ENCODE measurements at regions not wholly inside any gene's neighbourhood (a gene's known extent, or its start where the extent isn't known, plus 50 kb on each side); places are given as distances from the start of the nearest gene placed in this dataset.

GRCh38 chr1:224859651-224860050 is 69.8 kb upstream of the DNAH14 start:
- no peaks in the 10 kb centered on the region for H3K36me3 ChIP-seq (ENCODE audit: control insufficient read depth, insufficient read depth, low read length)
- BruUV-seq (replicated peaks): no TSS peak
- no peak overlapping the region for H2BK20ac ChIP-seq (ENCODE audit: low read depth, low read length)
- no peak overlapping the region for H3K18ac ChIP-seq (ENCODE audit: low read depth, low read length)
- ATAC-seq (ENCODE audit: low read depth): no peak
- H2AK9ac ChIP-seq (replicated peaks; ENCODE audit: low read depth, low read length, poor library complexity): no peak overlapping the region
- H3K9me3 ChIP-seq (ENCODE audit: control insufficient read depth, insufficient read depth, low read length): no peaks in the 10 kb centered on the region
- H3K9ac ChIP-seq (ENCODE audit: low read depth, low read length): no peak overlapping the region
- no peak overlapping the region for H4K91ac ChIP-seq (ENCODE audit: insufficient read depth, low read depth, low read length)
- POLR2A ChIA-PET (ENCODE audit: unreplicated experiment): no interaction called here
- TF ChIP-seq POLR2A (IDR thresholded peaks at IDR 0.05; ENCODE audit: low read depth, low read length) (no peak), CHD1 (IDR thresholded peaks at IDR 0.05; ENCODE audit: low read depth, low read length) (no peak), MAFK (IDR thresholded peaks at IDR 0.05; ENCODE audit: low read depth, low read length) (no peak), CEBPB (IDR thresholded peaks at IDR 0.05; ENCODE audit: low read depth, low read length) (no peak), RFX5 (IDR thresholded peaks at IDR 0.05; ENCODE audit: low read depth, low read length) (no peak), BHLHE40 (IDR thresholded peaks at IDR 0.05; ENCODE audit: low read depth, low read length) (no peak)
- H2AFZ ChIP-seq (replicated peaks; ENCODE audit: low read length, poor library complexity): no peak overlapping the region
- no peak overlapping the region for H2BK120ac ChIP-seq (ENCODE audit: low read depth, low read length)
- no peak overlapping the region for H3K56ac ChIP-seq (ENCODE audit: extremely low read depth, insufficient read depth, low read length)
- H4K20me1 ChIP-seq (ENCODE audit: insufficient read depth, low read length): no peaks in the 10 kb centered on the region
- no peak overlapping the region for H3K4ac ChIP-seq (ENCODE audit: low read depth, low read length)
- no peak for DNase-seq
- CTCF ChIA-PET: no interaction called here
- WGBS, 2 experiments (ENCODE audit: extremely low coverage in 2 of 2, insufficient read length in 1 of 2): 86% methylated on average over 1 of the region's 2 CpGs; no CpG with 5 or more reads in 1 of the 2 experiments
- H3K14ac ChIP-seq (replicated peaks; ENCODE audit: low read depth, low read length): no peak overlapping the region
- no peak overlapping the region for H4K8ac ChIP-seq (ENCODE audit: low read depth in 2 of 2, low read length in 2 of 2)
- no peak overlapping the region for H3K27ac ChIP-seq (ENCODE audit: insufficient read depth, low read length)
- H3K4me2 ChIP-seq (ENCODE audit: low read depth, low read length): no peak overlapping the region
- no peaks in the 10 kb centered on the region for H3K9me1 ChIP-seq (ENCODE audit: insufficient read depth, low read length)
- intact Hi-C loops (cut with micrococcal nuclease) (no loop called here), in situ Hi-C loops (cut with MboI; ENCODE audit: low sequenced_read_pairs) (loop anchor here (10.0 kb wide), 1 partner anchor 215 kb away; no protein-coding TSS in a partner anchor), dilution Hi-C loops (cut with HindIII; ENCODE audit: low sequenced_read_pairs, unreplicated experiment) (no loop called here)
- no peaks in the 10 kb centered on the region for H3K79me1 ChIP-seq (ENCODE audit: low read depth in 1 of 2, low read length in 2 of 2)
- peaks cover 2% of the 10 kb centered on the region; the same call in 1 of the 2 replicates for H3K27me3 ChIP-seq (ENCODE audit: control insufficient read depth, insufficient read depth, low read length)
- H4K5ac ChIP-seq (ENCODE audit: low read depth, low read length): no peak overlapping the region
- H3K4me3 ChIP-seq (ENCODE audit: insufficient read depth, low read depth, low read length): no peak overlapping the region
- no peak overlapping the region for H2BK5ac ChIP-seq (ENCODE audit: low read depth, low read length, poor library complexity, severe bottlenecking)
- no peak overlapping the region for H2AK5ac ChIP-seq (ENCODE audit: low read depth, low read length)
- H3K23ac ChIP-seq (ENCODE audit: low read depth, low read length): no peak overlapping the region
- H3K4me1 ChIP-seq (ENCODE audit: control insufficient read depth, insufficient read depth, low read length): no peaks in the 10 kb centered on the region; the same call in 1 of the 2 replicates
- H2BK15ac ChIP-seq (ENCODE audit: low read depth, low read length): no peak overlapping the region

Measured in IMR-90 (cell line).